Choroid plexus epithelial cell (primary cell): ENCODE measurements at regions not wholly inside any gene's neighbourhood (a gene's known extent, or its start where the extent isn't known, plus 50 kb on each side); places are given as distances from the start of the nearest gene placed in this dataset.
"Not testable (repeated sequence)": the region's sequence is repeated elsewhere in the genome, so short reads cannot be mapped to it uniquely, and the experiment has no call there.

ENCODE experiments used
- DNase-seq: peaks from one replicate; pipeline ENCODE4 v3.0.0-alpha.2; 2010; ENCODE audit warnings: low read depth
- H3K4me3 ChIP-seq: 2 replicates; pipeline ENCODE4 v1.5.1; 2011; ENCODE audit warnings: low read depth, mild to moderate bottlenecking, control low read depth, low read length, moderate library complexity
- CTCF ChIP-seq: conservative IDR thresholded peaks from 2 replicates; pipeline ENCODE4 v1.5.1; 2011; ENCODE audit warnings: low read depth, mild to moderate bottlenecking, control low read depth, inconsistent platforms, low read length, moderate library complexity

DNA sequence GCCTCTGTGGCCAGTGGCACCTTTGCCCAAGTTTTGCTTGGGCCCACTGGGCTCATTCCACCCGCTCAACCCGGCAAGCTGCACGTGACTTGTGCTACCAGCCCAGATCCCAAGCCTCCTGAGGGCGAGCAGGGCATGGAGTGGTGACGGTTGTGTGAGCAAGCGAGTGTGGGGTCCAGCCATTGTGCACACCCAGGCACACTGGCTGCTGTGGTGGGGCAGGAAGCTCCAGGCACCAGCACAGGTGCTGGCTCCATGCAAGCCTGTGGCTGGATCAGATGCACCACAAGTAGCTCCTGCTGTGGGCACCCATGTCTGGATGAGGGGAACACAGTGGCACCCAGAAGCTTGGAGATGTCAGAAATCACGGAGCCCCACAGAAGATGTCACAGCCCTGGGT lies 557.0 kb upstream of the GNPDA2 start:
- no peak overlapping the region for H3K4me3 ChIP-seq
- DNase-seq: no peak
- no peak for TF ChIP-seq CTCF

DNA sequence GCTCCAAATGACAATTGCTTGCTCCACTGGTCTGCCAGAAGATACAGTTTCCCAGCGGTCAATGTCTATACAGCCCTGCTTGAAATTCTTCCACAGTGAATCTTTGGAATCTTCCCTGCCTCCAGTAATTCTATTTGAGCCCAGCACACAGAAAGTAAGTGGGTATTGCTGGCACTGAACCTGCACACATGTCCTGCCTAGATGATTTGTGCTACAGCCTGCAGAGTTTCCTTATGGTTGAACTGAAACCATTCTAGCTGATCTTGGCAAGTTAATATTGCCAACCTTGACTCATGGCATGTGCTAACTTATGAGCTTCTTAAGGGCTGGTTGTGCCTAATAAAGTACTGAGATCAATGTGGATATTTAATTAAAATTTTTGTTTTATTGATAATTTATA lies 553.8 kb upstream of the GNPDA2 start:
- TF ChIP-seq CTCF: no peak
- no peak for DNase-seq

GRCh38 chr4:45275862-45276261 lies 549.5 kb upstream of the GNPDA2 start:
- H3K4me3 ChIP-seq: no peak overlapping the region
- no peak for TF ChIP-seq CTCF
- DNase-seq: no peak

More for the DNA sequence above, 553.8 kb upstream of the GNPDA2 start:
- no peak overlapping the region for H3K4me3 ChIP-seq

DNA sequence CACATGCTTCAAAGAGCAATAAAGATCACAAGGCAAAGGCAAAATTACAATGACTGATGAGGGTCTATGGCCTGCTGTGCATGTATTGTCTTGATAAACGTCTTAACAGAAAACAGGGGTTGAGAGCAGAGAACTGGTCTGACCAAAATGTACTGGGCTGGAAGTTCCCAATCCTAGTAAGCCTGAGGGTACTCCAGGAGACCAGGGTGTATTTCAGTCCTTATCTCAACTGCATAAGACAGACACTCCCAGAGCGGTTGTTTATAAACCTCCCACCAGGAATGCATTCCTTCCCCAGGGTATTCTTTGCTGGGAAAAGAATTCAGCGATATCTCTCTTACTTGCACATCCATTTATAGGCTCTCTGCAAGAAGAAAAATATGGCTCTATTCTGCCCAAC lies 521.8 kb upstream of the GNPDA2 start:
- peak; percentile 6 for DNase-seq
- not testable (repeated sequence) for H3K4me3 ChIP-seq

DNA sequence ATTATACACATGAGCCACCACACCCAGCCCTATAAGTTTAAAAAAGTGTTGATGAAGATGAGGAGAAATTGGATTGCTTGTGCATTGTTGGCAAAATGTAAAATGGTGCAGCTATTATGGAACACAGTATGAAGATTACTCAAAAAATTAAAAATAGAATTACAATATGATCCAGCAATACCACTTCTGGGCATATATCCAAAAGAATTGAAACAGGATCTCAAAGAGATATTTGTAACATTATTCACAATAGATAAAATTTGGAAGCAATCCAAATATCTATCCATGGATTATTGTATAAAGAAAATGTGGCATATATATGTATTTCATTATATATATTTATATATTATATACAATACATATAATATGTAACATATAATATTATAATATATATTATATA lies 515.6 kb upstream of the GNPDA2 start:
- DNase-seq: peak; percentile 68
- no peak overlapping the region for H3K4me3 ChIP-seq
- TF ChIP-seq CTCF: no peak

GRCh38 chr4:45229206-45229605 lies 502.9 kb upstream of the GNPDA2 start:
- no peak overlapping the region for H3K4me3 ChIP-seq
- DNase-seq: no peak
- no peak for TF ChIP-seq CTCF

- no peak overlapping the region for H3K4me3 ChIP-seq
- DNase-seq: no peak
- TF ChIP-seq CTCF: no peak
Observed at GRCh38 chr4:45215976-45216542, 489.7 kb upstream of the GNPDA2 start.

- not testable (repeated sequence) for DNase-seq
Observed at GRCh38 chr4:45208476-45208875, 482.1 kb upstream of the GNPDA2 start.

GRCh38 chr4:45207864-45208331 lies 481.5 kb upstream of the GNPDA2 start:
- H3K4me3 ChIP-seq, DNase-seq: not testable (repeated sequence)

More at GRCh38 chr4:45208476-45208875, 482.1 kb upstream of the GNPDA2 start:
- H3K4me3 ChIP-seq: not testable (repeated sequence)

GRCh38 chr4:45207241-45207863 lies 481.0 kb upstream of the GNPDA2 start:
- not testable (repeated sequence) for H3K4me3 ChIP-seq, DNase-seq
